CD4-positive, alpha-beta T cell treated with Interleukin-4 for 4 hours (primary cell): ENCODE measurements at regions not wholly inside any gene's neighbourhood (a gene's known extent, or its start where the extent isn't known, plus 50 kb on each side); places are given as distances from the start of the nearest gene placed in this dataset.
"Not testable (repeated sequence)": the region's sequence is repeated elsewhere in the genome, so short reads cannot be mapped to it uniquely, and the experiment has no call there.

Experiments used
- DNase-seq: peaks from one replicate; pipeline ENCODE4 v3.0.0-alpha.2; 2020

GRCh38 chr4:138420471-138420870, 178.3 kb upstream of the SLC7A11 start:
- no peak for DNase-seq

GRCh38 chr4:138414202-138414601, 172.1 kb upstream of the SLC7A11 start:
- no peak for DNase-seq

GRCh38 chr4:138413273-138413672, 171.1 kb upstream of the SLC7A11 start:
- no peak for DNase-seq

- no peak for DNase-seq
Observed at GRCh38 chr4:138412847-138413246, 170.7 kb upstream of the SLC7A11 start.

- DNase-seq: no peak
Observed at GRCh38 chr4:138410266-138410665, 168.1 kb upstream of the SLC7A11 start.

GRCh38 chr4:138409670-138410069, 167.5 kb upstream of the SLC7A11 start:
- DNase-seq: no peak

GRCh38 chr4:138408758-138409157, 166.6 kb upstream of the SLC7A11 start:
- no peak for DNase-seq

- DNase-seq: no peak
Observed at GRCh38 chr4:138407329-138407728, 165.2 kb upstream of the SLC7A11 start.

- no peak for DNase-seq
Observed at GRCh38 chr4:138406876-138407275, 164.7 kb upstream of the SLC7A11 start.

GRCh38 chr4:138405934-138406567, 163.9 kb upstream of the SLC7A11 start:
- peak; percentile 17 for DNase-seq

GRCh38 chr4:138405466-138405891, 163.3 kb upstream of the SLC7A11 start:
- DNase-seq: no peak

GRCh38 chr4:138404801-138405200, 162.7 kb upstream of the SLC7A11 start:
- no peak for DNase-seq

- no peak for DNase-seq
Observed at GRCh38 chr4:138404251-138404650, 162.1 kb upstream of the SLC7A11 start.

- DNase-seq: no peak
Observed at GRCh38 chr4:138401334-138401733, 159.2 kb upstream of the SLC7A11 start.

GRCh38 chr4:138400543-138400942, 158.4 kb upstream of the SLC7A11 start:
- no peak for DNase-seq

GRCh38 chr4:138400066-138400465, 157.9 kb upstream of the SLC7A11 start:
- DNase-seq: no peak

GRCh38 chr4:138399081-138399480, 156.9 kb upstream of the SLC7A11 start:
- no peak for DNase-seq

GRCh38 chr4:138398322-138398721, 156.2 kb upstream of the SLC7A11 start:
- DNase-seq: no peak

GRCh38 chr4:138393886-138394610, 151.9 kb upstream of the SLC7A11 start:
- no peak for DNase-seq

GRCh38 chr4:138392751-138393308, 150.7 kb upstream of the SLC7A11 start:
- DNase-seq: no peak

GRCh38 chr4:138389976-138390685, 148.0 kb upstream of the SLC7A11 start:
- no peak for DNase-seq

- no peak for DNase-seq
Observed at GRCh38 chr4:138374947-138375346, 132.8 kb upstream of the SLC7A11 start.

- no peak for DNase-seq
Observed at GRCh38 chr4:138367942-138368341, 125.8 kb upstream of the SLC7A11 start.

- DNase-seq: not testable (repeated sequence)
Observed at GRCh38 chr4:138352446-138352845, 110.3 kb upstream of the SLC7A11 start.
